ENCODE measurements at regions not wholly inside any gene's neighbourhood (a gene's known extent, or its start where the extent isn't known, plus 50 kb on each side); places are given as distances from the start of the nearest gene placed in this dataset.
"Not testable (repeated sequence)": the region's sequence is repeated elsewhere in the genome, so short reads cannot be mapped to it uniquely, and the experiment has no call there.

GRCh38 chr10:63843107-63843506, 321.9 kb downstream of the REEP3 start:
- no peak for DNase-seq (ENCODE audit: low read depth in 2 of 2)

GRCh38 chr10:63848871-63849270, 327.7 kb downstream of the REEP3 start:
- not testable (repeated sequence) for DNase-seq (ENCODE audit: low read depth in 2 of 2)

GRCh38 chr10:63862860-63863259, 341.7 kb downstream of the REEP3 start:
- DNase-seq (ENCODE audit: low read depth in 2 of 2): no peak

GRCh38 chr10:63865210-63865609, 344.0 kb downstream of the REEP3 start:
- DNase-seq (ENCODE audit: low read depth in 2 of 2): no peak

GRCh38 chr10:63866075-63866746, 345.0 kb downstream of the REEP3 start:
- DNase-seq (ENCODE audit: low read depth in 2 of 2): no peak

- no peak for DNase-seq (ENCODE audit: low read depth in 2 of 2)
These were observed 345.5 kb downstream of the REEP3 start for GRCh38 chr10:63866747-63867140.

- no peak for DNase-seq (ENCODE audit: low read depth in 2 of 2)
These were observed 357.2 kb downstream of the REEP3 start for GRCh38 chr10:63878428-63878827.

GRCh38 chr10:63883861-63884260, 362.7 kb downstream of the REEP3 start:
- DNase-seq (ENCODE audit: low read depth in 2 of 2): no peak

GRCh38 chr10:63884426-63884825, 363.2 kb downstream of the REEP3 start:
- no peak for DNase-seq (ENCODE audit: low read depth in 2 of 2)

GRCh38 chr10:63885156-63885555, 364.0 kb downstream of the REEP3 start:
- DNase-seq (ENCODE audit: low read depth in 2 of 2): no peak

- no peak for DNase-seq (ENCODE audit: low read depth in 2 of 2)
These were observed 365.3 kb downstream of the REEP3 start for GRCh38 chr10:63886281-63887022.

GRCh38 chr10:63887023-63887589, 365.9 kb downstream of the REEP3 start:
- DNase-seq (ENCODE audit: low read depth in 2 of 2): no peak

- no peak for DNase-seq (ENCODE audit: low read depth in 2 of 2)
These were observed 366.6 kb downstream of the REEP3 start for GRCh38 chr10:63887600-63888370.

- DNase-seq (ENCODE audit: low read depth in 2 of 2): no peak
These were observed 368.6 kb downstream of the REEP3 start for GRCh38 chr10:63889803-63890202.

- no peak for DNase-seq (ENCODE audit: low read depth in 2 of 2)
These were observed 375.8 kb downstream of the REEP3 start for GRCh38 chr10:63896992-63897391.

GRCh38 chr10:63899673-63900300, 378.6 kb downstream of the REEP3 start:
- no peak for DNase-seq (ENCODE audit: low read depth in 2 of 2)

- no peak for DNase-seq (ENCODE audit: low read depth in 2 of 2)
These were observed 380.0 kb downstream of the REEP3 start for GRCh38 chr10:63901228-63901627.

- no peak for DNase-seq (ENCODE audit: low read depth in 2 of 2)
These were observed 380.7 kb downstream of the REEP3 start for GRCh38 chr10:63901881-63902280.

- no peak for DNase-seq (ENCODE audit: low read depth in 2 of 2)
These were observed 389.6 kb downstream of the REEP3 start for GRCh38 chr10:63910806-63911205.

- no peak for DNase-seq (ENCODE audit: low read depth in 2 of 2)
These were observed 394.0 kb downstream of the REEP3 start for GRCh38 chr10:63915240-63915639.

GRCh38 chr10:63917363-63917762, 396.2 kb downstream of the REEP3 start:
- no peak for DNase-seq (ENCODE audit: low read depth in 2 of 2)
